ENCODE measurements at regions not wholly inside any gene's neighbourhood (a gene's known extent, or its start where the extent isn't known, plus 50 kb on each side); places are given as distances from the start of the nearest gene placed in this dataset.

- TF ChIP-seq, protein P1, sequence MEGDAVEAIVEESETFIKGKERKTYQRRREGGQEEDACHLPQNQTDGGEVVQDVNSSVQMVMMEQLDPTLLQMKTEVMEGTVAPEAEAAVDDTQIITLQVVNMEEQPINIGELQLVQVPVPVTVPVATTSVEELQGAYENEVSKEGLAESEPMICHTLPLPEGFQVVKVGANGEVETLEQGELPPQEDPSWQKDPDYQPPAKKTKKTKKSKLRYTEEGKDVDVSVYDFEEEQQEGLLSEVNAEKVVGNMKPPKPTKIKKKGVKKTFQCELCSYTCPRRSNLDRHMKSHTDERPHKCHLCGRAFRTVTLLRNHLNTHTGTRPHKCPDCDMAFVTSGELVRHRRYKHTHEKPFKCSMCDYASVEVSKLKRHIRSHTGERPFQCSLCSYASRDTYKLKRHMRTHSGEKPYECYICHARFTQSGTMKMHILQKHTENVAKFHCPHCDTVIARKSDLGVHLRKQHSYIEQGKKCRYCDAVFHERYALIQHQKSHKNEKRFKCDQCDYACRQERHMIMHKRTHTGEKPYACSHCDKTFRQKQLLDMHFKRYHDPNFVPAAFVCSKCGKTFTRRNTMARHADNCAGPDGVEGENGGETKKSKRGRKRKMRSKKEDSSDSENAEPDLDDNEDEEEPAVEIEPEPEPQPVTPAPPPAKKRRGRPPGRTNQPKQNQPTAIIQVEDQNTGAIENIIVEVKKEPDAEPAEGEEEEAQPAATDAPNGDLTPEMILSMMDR (IDR thresholded peaks at IDR 0.05; ENCODE audit: low read depth, low read length, missing control alignments), result no peak
- no peak for DNase-seq (ENCODE audit: extremely low read depth, low read depth)
Observed at GRCh38 chr1:213723187-213723586, 264.6 kb upstream of the PROX1 start.

GRCh38 chr1:213724640-213725536 is 262.9 kb upstream of the PROX1 start:
- TF ChIP-seq, protein P1 (IDR thresholded peaks at IDR 0.05; ENCODE audit: low read depth, low read length, missing control alignments), result no peak
- no peak for DNase-seq (ENCODE audit: extremely low read depth, low read depth)
- H3K4me3 ChIP-seq (replicated peaks; ENCODE audit: low read depth, low read length), result no peak overlapping the region

More at GRCh38 chr1:213723187-213723586, 264.6 kb upstream of the PROX1 start:
- no peak overlapping the region for H3K4me3 ChIP-seq (replicated peaks; ENCODE audit: low read depth, low read length)

DNA sequence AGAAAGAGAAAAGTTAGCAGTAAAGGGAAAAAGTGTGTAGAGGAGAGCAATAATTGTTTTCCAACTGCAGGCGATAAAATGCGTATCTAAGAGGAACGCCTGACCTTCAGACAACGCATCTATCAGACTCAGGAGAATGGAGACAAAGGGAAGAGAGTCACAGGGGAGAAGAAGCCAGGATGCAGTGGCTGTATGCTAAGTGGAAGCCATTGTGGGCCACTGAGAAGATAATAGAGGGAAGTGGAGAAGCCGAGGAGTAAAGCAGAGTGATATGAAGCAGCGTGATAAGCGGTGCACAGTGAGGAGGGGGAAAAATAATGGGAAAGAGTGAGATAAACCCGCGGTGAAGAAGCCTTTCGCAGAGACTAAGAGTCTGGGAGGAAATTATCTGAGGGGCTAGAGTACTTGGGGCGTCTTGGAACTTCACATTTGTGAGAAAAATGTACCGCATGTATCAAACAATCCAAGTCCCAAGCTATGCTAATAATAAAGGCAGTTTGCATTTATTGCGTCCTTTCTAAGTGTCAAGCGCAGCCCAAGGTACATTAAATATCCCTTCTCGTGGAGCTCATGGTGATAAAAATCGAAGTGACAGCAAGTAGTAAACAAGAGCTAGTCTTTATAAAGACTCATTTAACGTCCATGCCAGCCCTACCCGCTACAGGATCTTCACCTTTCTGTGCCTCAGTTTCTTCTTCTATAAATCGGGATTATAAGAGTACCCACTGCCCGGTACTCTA is 259.8 kb upstream of the PROX1 start:
- DNase-seq (ENCODE audit: extremely low read depth, low read depth), result no peak
- TF ChIP-seq, protein P1 (IDR thresholded peaks at IDR 0.05; ENCODE audit: low read depth, low read length, missing control alignments), result no peak
- H3K4me3 ChIP-seq (replicated peaks; ENCODE audit: low read depth, low read length), result no peak overlapping the region

DNA sequence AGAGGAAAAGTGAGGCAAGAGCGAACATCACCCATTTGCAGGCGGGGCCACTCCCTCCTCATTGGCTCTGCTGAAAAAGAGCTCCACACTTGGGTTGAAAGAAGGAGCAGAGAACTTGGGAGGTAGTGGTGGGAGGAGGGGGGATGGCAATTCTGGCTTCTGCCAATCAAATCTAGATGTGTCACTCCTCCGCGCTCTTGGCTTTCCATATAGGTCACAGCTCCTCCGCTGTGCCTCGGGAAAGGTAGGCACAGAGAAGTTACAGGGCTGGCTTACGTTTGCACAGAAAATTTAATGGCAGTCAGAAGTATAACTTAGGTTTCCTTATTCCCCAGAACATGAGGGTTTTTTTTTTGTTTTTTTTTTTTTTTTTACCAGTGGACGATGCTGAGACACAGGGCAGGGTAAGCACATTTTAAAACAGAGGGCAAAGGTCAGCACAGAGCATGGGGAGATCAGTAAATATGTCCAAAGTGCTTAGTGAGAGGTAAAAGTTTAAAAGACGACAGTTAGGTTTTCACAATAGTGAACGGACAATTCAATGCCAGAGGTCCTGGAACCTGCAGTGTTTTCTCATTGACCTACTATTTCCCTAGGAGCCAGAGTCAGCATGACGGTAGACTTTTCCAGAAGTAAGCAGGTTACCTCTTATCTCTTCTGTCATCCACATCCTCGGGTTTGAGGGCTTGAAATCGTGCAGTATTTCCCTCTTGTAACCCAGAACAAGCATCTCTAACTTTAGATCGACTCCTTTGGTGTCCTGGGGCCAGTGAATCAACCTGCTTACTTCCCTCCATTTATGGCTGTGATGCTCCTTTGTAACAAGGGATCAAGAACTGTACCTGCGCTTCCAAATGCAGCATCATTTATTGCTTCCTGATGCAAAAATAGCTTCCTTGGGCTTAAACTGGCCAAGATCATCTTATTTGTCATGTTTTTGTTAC is 258.9 kb upstream of the PROX1 start:
- TF ChIP-seq, protein P1 (IDR thresholded peaks at IDR 0.05; ENCODE audit: low read depth, low read length, missing control alignments), result no peak
- DNase-seq (ENCODE audit: extremely low read depth, low read depth), result no peak
- no peak overlapping the region for H3K4me3 ChIP-seq (replicated peaks; ENCODE audit: low read depth, low read length)

DNA sequence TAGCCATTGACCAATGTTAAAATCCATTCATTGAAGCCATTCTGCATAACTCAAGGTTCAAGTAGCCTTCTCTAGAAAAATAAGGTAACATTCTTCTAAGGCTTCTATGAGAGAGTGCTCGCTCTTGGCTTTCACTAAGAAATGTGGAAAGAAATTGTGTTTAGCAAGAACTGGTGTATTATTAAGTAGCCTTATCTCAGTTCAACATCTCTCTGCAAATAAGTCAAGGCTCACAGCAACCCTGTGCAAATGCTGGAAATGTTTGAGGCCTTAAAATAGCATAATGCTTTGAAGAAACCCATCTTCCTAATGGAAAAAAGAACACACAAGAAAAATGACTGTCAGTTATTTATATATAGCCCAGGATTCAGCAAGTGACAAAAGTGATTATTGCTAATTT is 254.1 kb upstream of the PROX1 start:
- TF ChIP-seq, protein P1 (IDR thresholded peaks at IDR 0.05; ENCODE audit: low read depth, low read length, missing control alignments), result no peak
- H3K4me3 ChIP-seq (replicated peaks; ENCODE audit: low read depth, low read length), result no peak overlapping the region
- DNase-seq (ENCODE audit: extremely low read depth, low read depth), result no peak

- TF ChIP-seq, protein P1 (IDR thresholded peaks at IDR 0.05; ENCODE audit: low read depth, low read length, missing control alignments), result no peak
- DNase-seq (ENCODE audit: extremely low read depth, low read depth), result no peak
- H3K4me3 ChIP-seq (replicated peaks; ENCODE audit: low read depth, low read length), result no peak overlapping the region
Observed at GRCh38 chr1:213737398-213738035, 250.3 kb upstream of the PROX1 start.
